Keratinocyte (primary cell): ENCODE measurements at regions not wholly inside any gene's neighbourhood (a gene's known extent, or its start where the extent isn't known, plus 50 kb on each side); places are given as distances from the start of the nearest gene placed in this dataset.

Experiments
- EZH2 ChIP-seq: IDR thresholded peaks from one replicate; pipeline ENCODE4 v1.6.1; 2012; ENCODE audit warnings: inconsistent platforms, mild to moderate bottlenecking, low read length, moderate library complexity
- TF ChIP-seq, protein P1 (sequence below), 3 experiments: IDR thresholded peaks in 1 of 3; conservative IDR thresholded peaks in 1 of 3; optimal IDR thresholded peaks in 1 of 3; 2 replicates in 2 of 3; 3 replicates in 1 of 3; pipeline versions ENCODE3 to v1.5.1; 2011; ENCODE audit warnings: low read length in 3 of 3, mild to moderate bottlenecking in 3 of 3, moderate library complexity in 2 of 3, control low read depth in 1 of 3, inconsistent platforms in 1 of 3; ENCODE audit not compliant: insufficient read depth in 2 of 3; ENCODE audit errors: extremely low read depth in 1 of 3

DNA sequence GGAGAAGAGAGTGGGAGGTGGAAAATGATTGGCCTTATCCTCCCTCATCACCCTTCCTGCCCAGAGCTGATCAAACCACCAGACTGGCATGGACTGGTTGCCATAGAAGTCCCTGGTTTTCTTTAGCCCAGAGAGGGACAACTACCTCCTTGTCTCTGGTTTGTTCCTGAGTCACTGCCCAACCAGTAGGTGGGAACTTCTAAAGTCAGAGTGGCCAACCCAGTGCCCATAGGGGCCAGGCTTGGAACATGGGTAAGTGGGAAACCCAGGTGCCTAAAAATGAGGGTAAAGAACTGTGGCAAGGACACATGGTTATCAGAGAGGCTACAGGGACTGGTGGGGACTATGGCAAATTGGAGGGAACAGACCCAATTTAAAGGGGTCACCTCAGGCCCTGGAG, 63.8 kb downstream of the FAM241B start:
- TF ChIP-seq, protein P1, sequence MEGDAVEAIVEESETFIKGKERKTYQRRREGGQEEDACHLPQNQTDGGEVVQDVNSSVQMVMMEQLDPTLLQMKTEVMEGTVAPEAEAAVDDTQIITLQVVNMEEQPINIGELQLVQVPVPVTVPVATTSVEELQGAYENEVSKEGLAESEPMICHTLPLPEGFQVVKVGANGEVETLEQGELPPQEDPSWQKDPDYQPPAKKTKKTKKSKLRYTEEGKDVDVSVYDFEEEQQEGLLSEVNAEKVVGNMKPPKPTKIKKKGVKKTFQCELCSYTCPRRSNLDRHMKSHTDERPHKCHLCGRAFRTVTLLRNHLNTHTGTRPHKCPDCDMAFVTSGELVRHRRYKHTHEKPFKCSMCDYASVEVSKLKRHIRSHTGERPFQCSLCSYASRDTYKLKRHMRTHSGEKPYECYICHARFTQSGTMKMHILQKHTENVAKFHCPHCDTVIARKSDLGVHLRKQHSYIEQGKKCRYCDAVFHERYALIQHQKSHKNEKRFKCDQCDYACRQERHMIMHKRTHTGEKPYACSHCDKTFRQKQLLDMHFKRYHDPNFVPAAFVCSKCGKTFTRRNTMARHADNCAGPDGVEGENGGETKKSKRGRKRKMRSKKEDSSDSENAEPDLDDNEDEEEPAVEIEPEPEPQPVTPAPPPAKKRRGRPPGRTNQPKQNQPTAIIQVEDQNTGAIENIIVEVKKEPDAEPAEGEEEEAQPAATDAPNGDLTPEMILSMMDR (optimal IDR thresholded peaks at IDR 0.05 in 1 of 3, IDR thresholded peaks at IDR 0.05 in 1 of 3, conservative IDR thresholded peaks at IDR 0.05 in 1 of 3; ENCODE audit: extremely low read depth in 1 of 3, insufficient read depth in 2 of 3, low read length in 3 of 3): no peak
- TF ChIP-seq EZH2: no peak
